WTC11 (cell line): ENCODE measurements at regions not wholly inside any gene's neighbourhood (a gene's known extent, or its start where the extent isn't known, plus 50 kb on each side); places are given as distances from the start of the nearest gene placed in this dataset.

ENCODE experiments used
- ATAC-seq: fragments of 200-7000 bp; cut with Tn5 transposase; 2 replicates; pipeline ENCODE4 v1.10.0; 2021; ENCODE audit warnings: mild to moderate bottlenecking, moderate library complexity
- CTCF ChIA-PET: fragments of 300-600 bp; sonication (Branson Sonifier 250); formaldehyde crosslinking; loops from one replicate; lab custom pipeline; 2021; ENCODE audit warnings: antibody characterized with exemption; lab: Charles Lee
- POLR2A ChIA-PET: fragments of 350-600 bp; sonication (Branson Sonifier 250); formaldehyde crosslinking; loops from one replicate; lab custom pipeline; 2021; ENCODE audit warnings: antibody characterized with exemption; lab: Charles Lee
- DNase-seq: peaks from one replicate; pipeline ENCODE4 v3.0.0; 2021; ENCODE audit warnings: low spot score
- H3K27ac Mint-ChIP-seq: 2 replicates; pipeline ENCODE4 v1.8.0; 2021; ENCODE audit warnings: mixed read lengths
- H3K27me3 Mint-ChIP-seq: 2 replicates; pipeline ENCODE4 v1.8.0; 2021; ENCODE audit warnings: low read depth, mild to moderate bottlenecking, moderate library complexity, mixed read lengths
- H3K36me3 Mint-ChIP-seq: 2 replicates; pipeline ENCODE4 v1.8.0; 2021; ENCODE audit warnings: mixed read lengths
- H3K4me1 Mint-ChIP-seq: 2 replicates; pipeline ENCODE4 v1.8.0; 2022; ENCODE audit warnings: mixed read lengths
- H3K4me3 Mint-ChIP-seq: 2 replicates; pipeline ENCODE4 v1.8.0; 2021; ENCODE audit warnings: mild to moderate bottlenecking, moderate library complexity, mixed read lengths
- H3K9me3 Mint-ChIP-seq: 2 replicates; pipeline ENCODE4 v1.8.0; 2021; ENCODE audit warnings: mixed read lengths
- EMX1 ChIP-seq: fragments of 250-450 bp; sonication (Bioruptor Pico); IDR thresholded peaks from 2 replicates; pipeline ENCODE4 v1.8.0; 2021; ENCODE audit warnings: mild to moderate bottlenecking
- GABPB1 ChIP-seq: sonication (generic); formaldehyde crosslinking; IDR thresholded peaks from 2 replicates; pipeline ENCODE4 v1.8.1; 2023; ENCODE audit warnings: mild to moderate bottlenecking, missing genetic modification reagents
- HMGA2 ChIP-seq: fragments of 250-450 bp; sonication (Bioruptor Pico); IDR thresholded peaks from 2 replicates; pipeline ENCODE4 v1.4.0; 2021; ENCODE audit warnings: mild to moderate bottlenecking, moderate library complexity
- NFYB ChIP-seq: sonication (generic); formaldehyde crosslinking; conservative IDR thresholded peaks from 2 replicates; pipeline ENCODE4 v1.8.0; 2022; ENCODE audit warnings: low read depth, missing genetic modification reagents
- NR3C1 ChIP-seq: sonication (generic); formaldehyde crosslinking; conservative IDR thresholded peaks from 2 replicates; pipeline ENCODE4 v1.8.1; 2023; ENCODE audit warnings: low read depth, mild to moderate bottlenecking, missing genetic modification reagents
- OVOL2 ChIP-seq: fragments of 250-450 bp; sonication (Bioruptor Pico); IDR thresholded peaks from 2 replicates; pipeline ENCODE4 v1.9.0; 2021; ENCODE audit warnings: mild to moderate bottlenecking, borderline replicate concordance
- ZBTB21 ChIP-seq: sonication (generic); formaldehyde crosslinking; IDR thresholded peaks from 2 replicates; pipeline ENCODE4 v1.8.1; 2023; ENCODE audit warnings: mild to moderate bottlenecking, missing genetic modification reagents, borderline replicate concordance
- ZNF263 ChIP-seq: sonication (generic); formaldehyde crosslinking; IDR thresholded peaks from 2 replicates; pipeline ENCODE4 v1.8.1; 2022; ENCODE audit warnings: low read depth, mild to moderate bottlenecking, moderate library complexity, missing genetic modification reagents
- ZNF317 ChIP-seq: sonication (generic); formaldehyde crosslinking; IDR thresholded peaks from 2 replicates; pipeline ENCODE4 v1.8.1; 2023; ENCODE audit warnings: low read depth, mild to moderate bottlenecking, moderate library complexity, missing genetic modification reagents, borderline replicate concordance
- TF ChIP-seq, protein P1 (sequence below): sonication (generic); formaldehyde crosslinking; IDR thresholded peaks from 2 replicates; pipeline ENCODE4 v1.8.1; 2023; ENCODE audit warnings: mild to moderate bottlenecking, missing genetic modification reagents
- TF ChIP-seq, protein P2 (sequence below): sonication (generic); formaldehyde crosslinking; IDR thresholded peaks from 2 replicates; pipeline ENCODE4 v1.8.1; 2023; ENCODE audit warnings: mild to moderate bottlenecking, missing genetic modification reagents
- TF ChIP-seq, protein P3 (sequence below): sonication (generic); formaldehyde crosslinking; conservative IDR thresholded peaks from 2 replicates; pipeline ENCODE4 v1.8.1; 2022; ENCODE audit warnings: mild to moderate bottlenecking, missing genetic modification reagents
- TF ChIP-seq, protein P4 (sequence below): fragments of 250-450 bp; sonication (Bioruptor Pico); conservative IDR thresholded peaks from 2 replicates; pipeline ENCODE4 v1.9.0; 2021; ENCODE audit warnings: mild to moderate bottlenecking
- TF ChIP-seq, protein P5 (sequence below): sonication (generic); formaldehyde crosslinking; IDR thresholded peaks from 2 replicates; pipeline ENCODE4 v1.8.0; 2022; ENCODE audit warnings: missing genetic modification reagents
- TF ChIP-seq, protein P6 (sequence below): fragments of 250-450 bp; sonication (Bioruptor Pico); IDR thresholded peaks from 2 replicates; pipeline ENCODE4 v1.9.0; 2021; ENCODE audit warnings: moderate library complexity, mild to moderate bottlenecking, inconsistent platforms, borderline replicate concordance
- TF ChIP-seq, protein P7 (sequence below): sonication (generic); formaldehyde crosslinking; IDR thresholded peaks from 2 replicates; pipeline ENCODE4 v1.8.0; 2022; ENCODE audit warnings: mild to moderate bottlenecking, missing genetic modification reagents
- TF ChIP-seq, protein P8 (sequence below): sonication (generic); formaldehyde crosslinking; IDR thresholded peaks from 2 replicates; pipeline ENCODE4 v1.8.1; 2022; ENCODE audit warnings: mild to moderate bottlenecking, moderate library complexity, missing genetic modification reagents

DNA sequence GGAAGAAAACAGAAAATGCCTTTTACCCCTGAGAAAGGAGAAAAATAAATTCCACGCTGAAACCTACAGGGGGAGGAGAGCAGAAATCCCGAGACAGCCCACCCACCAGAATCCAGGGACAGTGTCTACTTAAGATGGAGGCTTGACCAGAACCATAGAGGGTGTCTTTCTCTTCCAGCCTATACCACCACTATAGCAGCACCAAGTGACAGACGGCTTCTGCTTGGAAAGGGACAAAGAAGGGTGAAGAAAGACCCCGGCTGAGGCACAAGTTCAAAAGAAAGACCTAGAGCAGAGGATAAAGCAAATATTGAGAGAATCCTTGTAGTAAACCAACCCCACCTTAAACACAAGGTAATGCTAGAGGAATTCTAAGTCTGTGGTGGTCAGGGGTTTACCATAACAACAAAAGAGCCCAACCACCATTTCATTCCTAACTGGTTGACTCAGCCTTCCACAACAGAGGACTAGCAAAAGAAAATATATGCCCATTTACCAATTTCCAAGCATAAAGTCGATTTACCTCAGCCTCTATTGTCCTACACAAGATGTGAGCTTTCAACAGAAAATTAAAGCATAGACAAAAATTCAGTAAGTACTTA is 105.3 kb upstream of the FOXG1 start (continued):
- TF ChIP-seq, protein P1, sequence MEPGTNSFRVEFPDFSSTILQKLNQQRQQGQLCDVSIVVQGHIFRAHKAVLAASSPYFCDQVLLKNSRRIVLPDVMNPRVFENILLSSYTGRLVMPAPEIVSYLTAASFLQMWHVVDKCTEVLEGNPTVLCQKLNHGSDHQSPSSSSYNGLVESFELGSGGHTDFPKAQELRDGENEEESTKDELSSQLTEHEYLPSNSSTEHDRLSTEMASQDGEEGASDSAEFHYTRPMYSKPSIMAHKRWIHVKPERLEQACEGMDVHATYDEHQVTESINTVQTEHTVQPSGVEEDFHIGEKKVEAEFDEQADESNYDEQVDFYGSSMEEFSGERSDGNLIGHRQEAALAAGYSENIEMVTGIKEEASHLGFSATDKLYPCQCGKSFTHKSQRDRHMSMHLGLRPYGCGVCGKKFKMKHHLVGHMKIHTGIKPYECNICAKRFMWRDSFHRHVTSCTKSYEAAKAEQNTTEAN (CRISPR knock-in tag), result no peak
- TF ChIP-seq ZNF263, result no peak

DNA sequence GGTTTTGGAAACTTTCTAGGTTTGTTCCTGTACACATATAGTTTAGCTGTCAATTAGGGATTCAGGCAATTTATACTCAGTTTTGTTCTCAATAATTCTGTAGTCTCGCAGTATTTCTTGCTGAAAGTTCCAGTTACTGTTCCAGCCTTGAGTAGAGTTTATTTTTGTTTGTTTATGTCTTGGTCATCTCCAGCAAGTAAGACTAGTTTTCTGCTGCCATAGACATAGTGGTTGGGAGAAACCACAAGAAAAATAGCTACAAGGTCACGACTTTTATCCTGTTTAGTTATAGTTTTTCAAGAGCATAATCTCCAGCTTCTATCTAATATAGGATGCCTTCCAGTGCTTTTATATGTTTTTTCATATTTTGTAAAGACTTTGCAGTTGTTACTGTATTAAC is 99.6 kb upstream of the FOXG1 start:
- Mint-ChIP-seq H3K27ac (no peak overlapping the region), H3K4me1 (peaks cover 13% of the 10 kb centered on the region; the same call in 1 of the 2 replicates), H3K4me3 (no peak overlapping the region), H3K36me3 (no peaks in the 10 kb centered on the region), H3K27me3 (no peaks in the 10 kb centered on the region), H3K9me3 (no peaks in the 10 kb centered on the region)
- CTCF ChIA-PET, result no interaction called here
- POLR2A ChIA-PET, result no interaction called here
- ATAC-seq, result no peak
- DNase-seq, result no peak
- no peak for TF ChIP-seq OVOL2 (CRISPR knock-in tag)
- TF ChIP-seq, protein P2, sequence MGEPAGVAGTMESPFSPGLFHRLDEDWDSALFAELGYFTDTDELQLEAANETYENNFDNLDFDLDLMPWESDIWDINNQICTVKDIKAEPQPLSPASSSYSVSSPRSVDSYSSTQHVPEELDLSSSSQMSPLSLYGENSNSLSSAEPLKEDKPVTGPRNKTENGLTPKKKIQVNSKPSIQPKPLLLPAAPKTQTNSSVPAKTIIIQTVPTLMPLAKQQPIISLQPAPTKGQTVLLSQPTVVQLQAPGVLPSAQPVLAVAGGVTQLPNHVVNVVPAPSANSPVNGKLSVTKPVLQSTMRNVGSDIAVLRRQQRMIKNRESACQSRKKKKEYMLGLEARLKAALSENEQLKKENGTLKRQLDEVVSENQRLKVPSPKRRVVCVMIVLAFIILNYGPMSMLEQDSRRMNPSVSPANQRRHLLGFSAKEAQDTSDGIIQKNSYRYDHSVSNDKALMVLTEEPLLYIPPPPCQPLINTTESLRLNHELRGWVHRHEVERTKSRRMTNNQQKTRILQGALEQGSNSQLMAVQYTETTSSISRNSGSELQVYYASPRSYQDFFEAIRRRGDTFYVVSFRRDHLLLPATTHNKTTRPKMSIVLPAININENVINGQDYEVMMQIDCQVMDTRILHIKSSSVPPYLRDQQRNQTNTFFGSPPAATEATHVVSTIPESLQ, result no peak

DNA sequence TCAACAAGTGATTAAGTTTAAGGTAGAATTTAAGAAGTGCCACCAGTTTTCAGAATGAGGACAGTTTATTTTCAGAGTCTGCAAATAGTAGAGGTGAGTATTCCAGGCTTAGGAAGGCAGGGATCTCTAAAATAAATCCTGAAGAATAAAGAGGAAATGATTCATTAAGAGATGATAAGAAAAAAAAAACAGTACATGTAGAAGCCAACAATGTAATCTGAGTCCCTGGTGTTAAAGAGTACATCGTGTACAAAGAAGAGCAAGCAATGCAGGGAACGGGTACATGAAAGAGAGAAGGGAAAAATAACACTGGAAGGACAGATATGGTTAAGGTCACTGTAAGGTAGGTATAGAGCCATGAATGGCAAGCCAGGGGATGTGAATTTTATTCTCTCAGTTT is 95.2 kb upstream of the FOXG1 start:
- no peak overlapping the region for H3K4me3 Mint-ChIP-seq
- no peak for TF ChIP-seq GABPB1
- TF ChIP-seq ZBTB21 (CRISPR knock-in tag), result no peak
- TF ChIP-seq, protein P3, sequence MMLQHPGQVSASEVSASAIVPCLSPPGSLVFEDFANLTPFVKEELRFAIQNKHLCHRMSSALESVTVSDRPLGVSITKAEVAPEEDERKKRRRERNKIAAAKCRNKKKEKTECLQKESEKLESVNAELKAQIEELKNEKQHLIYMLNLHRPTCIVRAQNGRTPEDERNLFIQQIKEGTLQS (CRISPR knock-in tag), result no peak
- TF ChIP-seq, protein P4, sequence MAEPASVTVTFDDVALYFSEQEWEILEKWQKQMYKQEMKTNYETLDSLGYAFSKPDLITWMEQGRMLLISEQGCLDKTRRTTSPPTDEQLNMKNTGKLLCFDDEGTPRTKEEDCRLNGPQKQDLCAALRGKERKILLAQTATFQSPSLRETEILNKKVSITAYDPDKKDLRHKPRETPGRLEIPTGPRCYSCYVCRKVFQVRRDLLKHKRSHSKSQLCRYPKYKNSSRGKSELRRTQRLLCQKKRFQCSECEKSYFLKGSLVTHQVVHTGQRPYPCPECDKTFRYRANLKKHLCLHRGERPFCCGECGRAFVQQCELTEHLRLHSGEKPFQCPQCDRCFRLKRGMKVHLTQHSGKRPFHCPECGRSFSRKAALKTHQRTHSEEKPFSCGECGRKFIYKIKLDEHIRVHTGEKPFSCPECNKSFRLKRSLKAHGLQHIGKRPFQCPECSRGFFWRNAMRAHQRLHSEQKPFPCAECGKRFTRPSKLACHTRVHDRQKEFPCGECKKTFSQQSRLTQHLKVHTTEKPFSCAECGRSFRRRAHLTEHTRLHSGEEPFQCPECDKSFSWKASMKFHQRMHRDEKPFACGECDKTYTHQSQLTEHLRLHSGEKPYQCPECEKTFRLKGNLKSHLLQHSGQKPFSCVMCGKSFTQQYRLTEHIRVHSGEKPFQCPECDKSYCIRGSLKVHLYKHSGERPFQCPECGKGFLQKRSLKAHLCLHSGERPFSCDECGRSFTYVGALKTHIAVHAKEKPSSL (CRISPR knock-in tag), result no peak
- TF ChIP-seq, all 79 proteins: peak for 0
- no peak for ATAC-seq
- Mint-ChIP-seq H3K27ac (no peak overlapping the region), H3K9me3 (no peaks in the 10 kb centered on the region), H3K4me1 (peaks cover 6% of the 10 kb centered on the region; the same call in 1 of the 2 replicates), H3K36me3 (no peaks in the 10 kb centered on the region), H3K27me3 (no peaks in the 10 kb centered on the region)
- POLR2A ChIA-PET, result no interaction called here
- CTCF ChIA-PET, result no interaction called here
- no peak for DNase-seq

DNA sequence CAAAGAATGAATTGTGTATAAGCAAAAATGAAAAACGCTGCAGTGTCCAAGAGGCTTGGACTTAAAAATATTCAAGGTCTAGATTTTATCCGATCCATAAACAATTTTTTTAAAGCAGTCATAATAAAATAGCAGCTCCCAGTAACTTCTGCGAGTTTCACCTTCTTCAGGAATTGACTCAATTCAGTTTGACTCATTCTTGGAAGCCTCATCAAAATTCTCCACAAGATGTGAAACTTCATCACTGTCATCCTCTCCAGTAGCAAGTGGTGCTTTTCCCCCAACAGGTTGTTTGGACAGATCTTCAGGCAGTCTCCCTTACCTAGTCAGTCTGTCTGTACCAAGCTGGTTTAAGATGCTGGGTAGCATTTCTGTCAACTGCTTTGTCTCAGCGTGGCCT is 93.5 kb upstream of the FOXG1 start:
- Mint-ChIP-seq H3K36me3 (no peaks in the 10 kb centered on the region), H3K9me3 (no peaks in the 10 kb centered on the region), H3K4me1 (peaks cover 6% of the 10 kb centered on the region; the same call in 1 of the 2 replicates), H3K27me3 (no peaks in the 10 kb centered on the region), H3K27ac (no peak overlapping the region), H3K4me3 (no peak overlapping the region)
- CTCF ChIA-PET, result no interaction called here
- DNase-seq (no peak), ATAC-seq (no peak)
- POLR2A ChIA-PET, result no interaction called here
- TF ChIP-seq NFYB (CRISPR knock-in tag), result no peak
- TF ChIP-seq, protein P5, sequence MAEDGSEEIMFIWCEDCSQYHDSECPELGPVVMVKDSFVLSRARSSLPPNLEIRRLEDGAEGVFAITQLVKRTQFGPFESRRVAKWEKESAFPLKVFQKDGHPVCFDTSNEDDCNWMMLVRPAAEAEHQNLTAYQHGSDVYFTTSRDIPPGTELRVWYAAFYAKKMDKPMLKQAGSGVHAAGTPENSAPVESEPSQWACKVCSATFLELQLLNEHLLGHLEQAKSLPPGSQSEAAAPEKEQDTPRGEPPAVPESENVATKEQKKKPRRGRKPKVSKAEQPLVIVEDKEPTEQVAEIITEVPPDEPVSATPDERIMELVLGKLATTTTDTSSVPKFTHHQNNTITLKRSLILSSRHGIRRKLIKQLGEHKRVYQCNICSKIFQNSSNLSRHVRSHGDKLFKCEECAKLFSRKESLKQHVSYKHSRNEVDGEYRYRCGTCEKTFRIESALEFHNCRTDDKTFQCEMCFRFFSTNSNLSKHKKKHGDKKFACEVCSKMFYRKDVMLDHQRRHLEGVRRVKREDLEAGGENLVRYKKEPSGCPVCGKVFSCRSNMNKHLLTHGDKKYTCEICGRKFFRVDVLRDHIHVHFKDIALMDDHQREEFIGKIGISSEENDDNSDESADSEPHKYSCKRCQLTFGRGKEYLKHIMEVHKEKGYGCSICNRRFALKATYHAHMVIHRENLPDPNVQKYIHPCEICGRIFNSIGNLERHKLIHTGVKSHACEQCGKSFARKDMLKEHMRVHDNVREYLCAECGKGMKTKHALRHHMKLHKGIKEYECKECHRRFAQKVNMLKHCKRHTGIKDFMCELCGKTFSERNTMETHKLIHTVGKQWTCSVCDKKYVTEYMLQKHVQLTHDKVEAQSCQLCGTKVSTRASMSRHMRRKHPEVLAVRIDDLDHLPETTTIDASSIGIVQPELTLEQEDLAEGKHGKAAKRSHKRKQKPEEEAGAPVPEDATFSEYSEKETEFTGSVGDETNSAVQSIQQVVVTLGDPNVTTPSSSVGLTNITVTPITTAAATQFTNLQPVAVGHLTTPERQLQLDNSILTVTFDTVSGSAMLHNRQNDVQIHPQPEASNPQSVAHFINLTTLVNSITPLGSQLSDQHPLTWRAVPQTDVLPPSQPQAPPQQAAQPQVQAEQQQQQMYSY, result no peak
- TF ChIP-seq ZNF317, result no peak
- TF ChIP-seq, protein P6, sequence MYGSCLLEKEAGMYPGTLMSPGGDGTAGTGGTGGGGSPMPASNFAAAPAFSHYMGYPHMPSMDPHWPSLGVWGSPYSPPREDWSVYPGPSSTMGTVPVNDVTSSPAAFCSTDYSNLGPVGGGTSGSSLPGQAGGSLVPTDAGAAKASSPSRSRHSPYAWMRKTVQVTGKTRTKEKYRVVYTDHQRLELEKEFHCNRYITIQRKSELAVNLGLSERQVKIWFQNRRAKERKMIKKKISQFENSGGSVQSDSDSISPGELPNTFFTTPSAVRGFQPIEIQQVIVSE (CRISPR knock-in tag), result no peak
- no peak for TF ChIP-seq EMX1 (CRISPR knock-in tag)
- TF ChIP-seq, protein P7, sequence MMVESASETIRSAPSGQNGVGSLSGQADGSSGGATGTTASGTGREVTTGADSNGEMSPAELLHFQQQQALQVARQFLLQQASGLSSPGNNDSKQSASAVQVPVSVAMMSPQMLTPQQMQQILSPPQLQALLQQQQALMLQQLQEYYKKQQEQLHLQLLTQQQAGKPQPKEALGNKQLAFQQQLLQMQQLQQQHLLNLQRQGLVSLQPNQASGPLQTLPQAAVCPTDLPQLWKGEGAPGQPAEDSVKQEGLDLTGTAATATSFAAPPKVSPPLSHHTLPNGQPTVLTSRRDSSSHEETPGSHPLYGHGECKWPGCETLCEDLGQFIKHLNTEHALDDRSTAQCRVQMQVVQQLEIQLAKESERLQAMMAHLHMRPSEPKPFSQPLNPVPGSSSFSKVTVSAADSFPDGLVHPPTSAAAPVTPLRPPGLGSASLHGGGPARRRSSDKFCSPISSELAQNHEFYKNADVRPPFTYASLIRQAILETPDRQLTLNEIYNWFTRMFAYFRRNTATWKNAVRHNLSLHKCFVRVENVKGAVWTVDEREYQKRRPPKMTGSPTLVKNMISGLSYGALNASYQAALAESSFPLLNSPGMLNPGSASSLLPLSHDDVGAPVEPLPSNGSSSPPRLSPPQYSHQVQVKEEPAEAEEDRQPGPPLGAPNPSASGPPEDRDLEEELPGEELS, result no peak
- no peak for TF ChIP-seq HMGA2 (CRISPR knock-in tag)
- TF ChIP-seq, protein P8, sequence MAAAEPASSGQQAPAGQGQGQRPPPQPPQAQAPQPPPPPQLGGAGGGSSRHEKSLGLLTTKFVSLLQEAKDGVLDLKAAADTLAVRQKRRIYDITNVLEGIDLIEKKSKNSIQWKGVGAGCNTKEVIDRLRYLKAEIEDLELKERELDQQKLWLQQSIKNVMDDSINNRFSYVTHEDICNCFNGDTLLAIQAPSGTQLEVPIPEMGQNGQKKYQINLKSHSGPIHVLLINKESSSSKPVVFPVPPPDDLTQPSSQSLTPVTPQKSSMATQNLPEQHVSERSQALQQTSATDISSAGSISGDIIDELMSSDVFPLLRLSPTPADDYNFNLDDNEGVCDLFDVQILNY (CRISPR knock-in tag), result no peak
- no peak for TF ChIP-seq NR3C1 (CRISPR knock-in tag)
